AG04450 (cell line): ENCODE measurements at regions not wholly inside any gene's neighbourhood (a gene's known extent, or its start where the extent isn't known, plus 50 kb on each side); places are given as distances from the start of the nearest gene placed in this dataset.

Source experiments
- CTCF ChIA-PET: fragments of 300-600, 350-600 bp; formaldehyde crosslinking; extraction: SDS; loops from one replicate; lab custom pipeline; 2022; ENCODE audit warnings: antibody characterized with exemption, inconsistent platforms; lab: Charles Lee
- POLR2A ChIA-PET: fragments of 350-600 bp; formaldehyde crosslinking; extraction: SDS; loops from one replicate; lab custom pipeline; 2021; ENCODE audit warnings: antibody characterized with exemption, inconsistent platforms; lab: Yijun Ruan, JAX
- DNase-seq: peaks from one replicate; pipeline ENCODE4 v3.0.0-alpha.2; 2011; ENCODE audit warnings: low read depth, low spot score
- H3K27ac ChIP-seq: one replicate; pipeline ENCODE4 v1.5.1; 2012; ENCODE audit warnings: low read depth, low read length, control low read depth
- H3K27me3 ChIP-seq: one replicate; pipeline ENCODE4 v1.6.0; 2012; ENCODE audit warnings: low read length; ENCODE audit not compliant: control insufficient read depth, insufficient read depth
- H3K4me3 ChIP-seq: 2 replicates; pipeline ENCODE4 v1.5.1; 2011; ENCODE audit warnings: mild to moderate bottlenecking, low read depth, low read length, control low read depth
- H3K9me3 ChIP-seq: 2 replicates; pipeline ENCODE4 v1.5.1; 2012; ENCODE audit warnings: low read length; ENCODE audit not compliant: control insufficient read depth, insufficient read depth
- TF ChIP-seq, protein P1 (sequence below): IDR thresholded peaks from 2 replicates; pipeline ENCODE4 v1.5.1; 2011; ENCODE audit warnings: low read depth, low read length, control low read depth, inconsistent platforms

DNA sequence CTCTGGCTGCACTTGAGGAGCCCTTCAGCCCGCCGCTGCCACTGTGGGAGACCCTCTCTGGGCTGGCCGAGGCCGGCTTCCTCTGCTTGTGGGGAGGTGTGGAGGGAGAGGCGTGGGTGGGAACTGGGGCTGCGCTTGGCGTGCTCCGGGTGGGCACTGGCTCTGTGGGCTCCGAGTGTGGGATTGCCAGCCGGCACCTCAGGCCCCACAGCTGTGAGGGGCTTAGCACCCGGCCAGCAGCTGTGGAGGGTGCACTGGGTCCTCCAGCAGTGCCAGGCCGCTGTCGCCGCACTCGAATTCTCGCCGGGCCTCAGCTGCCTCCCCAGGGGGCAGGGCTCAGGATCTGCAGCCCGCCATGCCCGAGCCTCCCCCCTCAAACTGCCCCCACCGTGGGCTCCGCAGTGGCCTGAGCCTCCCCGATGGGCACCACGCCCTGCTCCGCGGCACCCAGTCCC lies 808.0 kb upstream of the SOX11 start:
- POLR2A ChIA-PET = no interaction called here
- Histone ChIP-seq H3K27me3 (no peaks in the 10 kb centered on the region), H3K9me3 (peaks cover 25% of the 10 kb centered on the region), H3K27ac (no peak overlapping the region), H3K4me3 (no peak overlapping the region)
- CTCF ChIA-PET = no interaction called here
- no peak for DNase-seq
- TF ChIP-seq, protein P1, sequence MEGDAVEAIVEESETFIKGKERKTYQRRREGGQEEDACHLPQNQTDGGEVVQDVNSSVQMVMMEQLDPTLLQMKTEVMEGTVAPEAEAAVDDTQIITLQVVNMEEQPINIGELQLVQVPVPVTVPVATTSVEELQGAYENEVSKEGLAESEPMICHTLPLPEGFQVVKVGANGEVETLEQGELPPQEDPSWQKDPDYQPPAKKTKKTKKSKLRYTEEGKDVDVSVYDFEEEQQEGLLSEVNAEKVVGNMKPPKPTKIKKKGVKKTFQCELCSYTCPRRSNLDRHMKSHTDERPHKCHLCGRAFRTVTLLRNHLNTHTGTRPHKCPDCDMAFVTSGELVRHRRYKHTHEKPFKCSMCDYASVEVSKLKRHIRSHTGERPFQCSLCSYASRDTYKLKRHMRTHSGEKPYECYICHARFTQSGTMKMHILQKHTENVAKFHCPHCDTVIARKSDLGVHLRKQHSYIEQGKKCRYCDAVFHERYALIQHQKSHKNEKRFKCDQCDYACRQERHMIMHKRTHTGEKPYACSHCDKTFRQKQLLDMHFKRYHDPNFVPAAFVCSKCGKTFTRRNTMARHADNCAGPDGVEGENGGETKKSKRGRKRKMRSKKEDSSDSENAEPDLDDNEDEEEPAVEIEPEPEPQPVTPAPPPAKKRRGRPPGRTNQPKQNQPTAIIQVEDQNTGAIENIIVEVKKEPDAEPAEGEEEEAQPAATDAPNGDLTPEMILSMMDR = no peak

DNA sequence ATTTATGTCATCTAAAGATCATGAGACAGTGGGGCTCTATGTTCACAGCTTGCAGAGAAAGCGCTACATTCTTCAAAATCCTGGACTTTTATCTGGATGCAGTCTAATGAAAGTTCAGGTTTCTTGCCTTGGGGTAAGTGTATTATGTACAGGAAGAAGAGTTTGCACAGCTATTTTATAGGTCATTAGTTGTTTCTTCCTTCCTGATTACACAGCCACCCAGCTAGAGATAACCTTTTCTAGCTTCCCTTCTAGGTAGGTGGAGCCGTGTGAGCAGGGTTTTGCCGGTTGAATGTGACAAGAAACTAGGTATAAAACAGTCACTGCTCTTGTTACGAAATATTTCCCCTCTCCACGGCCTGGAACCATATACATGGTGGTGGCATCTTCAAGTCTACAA lies 800.8 kb upstream of the SOX11 start:
- TF ChIP-seq, protein P1 = no peak
- POLR2A ChIA-PET = no interaction called here
- no peak for DNase-seq
- CTCF ChIA-PET = no interaction called here
- H3K4me3 ChIP-seq = no peak overlapping the region
- H3K9me3 ChIP-seq = peaks cover 16% of the 10 kb centered on the region
- no peaks in the 10 kb centered on the region for H3K27me3 ChIP-seq
- H3K27ac ChIP-seq = no peak overlapping the region

DNA sequence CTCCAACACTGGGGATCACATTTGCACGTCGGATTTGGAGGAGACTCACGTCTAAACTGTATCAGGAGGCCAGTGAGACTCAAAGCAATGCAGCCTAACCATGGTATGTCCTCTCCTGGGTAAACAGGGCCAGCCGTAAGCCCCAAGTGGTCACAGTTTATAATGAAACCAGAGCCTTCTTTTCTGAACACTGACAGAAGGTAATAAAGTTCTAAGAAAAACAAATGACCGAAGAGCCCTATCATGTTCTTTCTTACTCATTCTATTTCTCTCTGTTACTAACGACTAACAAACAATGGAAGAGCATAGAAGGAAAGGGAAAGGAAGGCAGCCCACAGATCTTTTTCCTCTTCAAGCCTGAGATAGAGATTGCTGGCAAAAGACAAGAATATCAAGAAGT lies 796.8 kb upstream of the SOX11 start:
- Histone ChIP-seq H3K4me3 (no peak overlapping the region), H3K9me3 (peaks cover 18% of the 10 kb centered on the region), H3K27ac (no peak overlapping the region), H3K27me3 (no peaks in the 10 kb centered on the region)
- TF ChIP-seq, protein P1 = no peak
- POLR2A ChIA-PET = no interaction called here
- CTCF ChIA-PET = no interaction called here
- DNase-seq = no peak

DNA sequence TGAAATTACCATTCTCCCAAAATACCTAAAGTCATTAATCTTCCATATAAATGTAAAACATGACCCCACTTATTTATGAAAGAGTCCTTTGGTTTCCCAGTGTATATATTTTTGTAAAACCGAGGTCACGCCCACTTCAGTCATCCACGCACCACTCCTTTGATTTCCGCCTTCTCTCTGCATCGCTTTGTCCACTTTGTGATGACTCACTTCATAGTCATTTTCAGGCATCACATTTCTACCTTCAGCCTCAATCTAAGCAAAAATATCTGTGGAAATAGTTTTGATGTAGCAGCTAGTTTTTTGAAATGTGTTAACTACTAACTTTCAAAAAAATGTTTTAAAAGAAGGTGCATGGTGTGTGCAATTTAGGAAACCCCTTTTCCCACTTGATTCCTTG lies 793.5 kb upstream of the SOX11 start:
- Histone ChIP-seq H3K27ac (no peak overlapping the region), H3K9me3 (peaks cover 27% of the 10 kb centered on the region), H3K4me3 (no peak overlapping the region), H3K27me3 (no peaks in the 10 kb centered on the region)
- TF ChIP-seq, protein P1 = no peak
- POLR2A ChIA-PET = no interaction called here
- CTCF ChIA-PET = no interaction called here
- no peak for DNase-seq

DNA sequence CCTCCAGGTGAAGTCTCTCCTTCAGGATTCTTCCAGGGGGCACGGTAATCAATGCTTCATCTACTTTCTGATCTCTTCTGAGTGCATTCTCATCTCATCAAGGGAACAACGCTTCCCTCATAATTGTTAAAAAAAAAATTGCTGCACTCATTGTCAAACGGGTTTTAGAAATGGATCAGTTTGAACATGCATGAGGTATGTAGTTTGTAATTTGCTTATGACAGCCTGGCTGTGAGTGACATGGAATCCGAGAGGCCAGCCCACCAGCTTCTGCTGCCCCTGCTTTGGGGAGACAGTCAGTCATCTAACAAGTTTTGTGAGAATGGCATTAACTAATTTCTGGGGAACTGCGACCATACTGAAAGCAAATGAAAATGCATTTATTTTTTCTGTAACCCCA lies 791.9 kb upstream of the SOX11 start:
- H3K4me3 ChIP-seq = no peak overlapping the region
- CTCF ChIA-PET = no interaction called here
- no peaks in the 10 kb centered on the region for H3K27me3 ChIP-seq
- TF ChIP-seq, protein P1 = no peak
- POLR2A ChIA-PET = no interaction called here
- peaks cover 26% of the 10 kb centered on the region for H3K9me3 ChIP-seq
- no peak for DNase-seq
- no peak overlapping the region for H3K27ac ChIP-seq
